NCI-H2227 (cell line): ENCODE measurements at regions not wholly inside any gene's neighbourhood (a gene's known extent, or its start where the extent isn't known, plus 50 kb on each side); places are given as distances from the start of the nearest gene placed in this dataset.
"Not testable (repeated sequence)": the region's sequence is repeated elsewhere in the genome, so short reads cannot be mapped to it uniquely, and the experiment has no call there.

Source experiments
- DNase-seq: peaks from one replicate; lab custom pipeline; 2025; ENCODE audit not compliant: unreplicated experiment; lab: John Stamatoyannopoulos, UW

DNA sequence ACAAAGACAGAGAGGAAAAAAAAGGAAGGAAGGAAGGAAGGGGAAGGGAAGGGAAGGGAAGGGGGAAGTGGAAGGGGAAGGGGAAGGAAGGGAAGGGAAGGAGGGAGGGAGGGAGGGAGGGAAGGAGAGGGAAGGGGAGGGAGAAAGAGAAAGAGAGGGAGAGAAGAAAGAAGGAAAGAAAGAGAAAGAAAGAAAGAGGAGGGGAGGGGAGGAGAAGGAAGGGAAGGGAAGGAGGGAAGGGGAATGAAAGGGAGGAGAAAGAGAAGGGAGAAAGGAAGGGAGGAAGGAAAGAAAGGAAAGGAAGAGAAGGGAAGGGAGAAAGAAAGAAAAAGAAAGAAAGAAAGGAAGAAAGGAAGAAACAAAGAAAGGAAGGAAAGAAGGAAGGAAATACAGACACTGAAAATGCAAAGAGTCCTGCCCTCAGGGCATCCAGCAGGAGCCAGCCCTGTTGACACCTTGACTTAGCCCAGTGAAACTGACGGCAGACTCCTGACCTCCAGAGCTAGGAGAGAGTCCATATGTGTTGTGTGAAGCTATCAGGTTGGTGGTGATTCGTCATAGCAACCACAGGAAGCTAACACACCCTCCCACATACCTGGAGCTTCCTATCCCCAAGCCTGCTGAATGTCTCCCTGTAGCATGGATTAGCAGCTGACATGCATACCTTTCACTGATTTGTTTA lies 58.7 kb upstream of the SULF2 start:
- DNase-seq = no peak

DNA sequence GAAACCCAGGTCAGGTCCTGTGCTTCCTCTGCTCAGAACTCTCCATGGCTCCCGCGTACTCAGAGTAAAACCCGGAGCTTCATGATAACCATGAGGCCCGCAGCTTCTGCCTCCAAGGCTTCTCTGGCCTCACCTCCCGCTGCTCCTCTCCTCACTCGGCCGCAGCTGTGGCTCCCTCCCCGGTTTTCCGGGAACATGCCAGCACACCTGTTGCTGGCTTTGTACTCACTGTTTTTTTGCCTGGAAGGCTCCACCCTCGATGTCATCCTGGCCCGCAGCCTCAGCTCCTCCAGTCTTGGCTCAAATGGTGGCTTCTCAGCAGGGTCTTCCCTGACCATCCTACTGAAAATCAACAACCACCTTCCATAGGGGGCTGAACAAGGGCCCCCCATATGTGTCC lies 57.7 kb upstream of the SULF2 start:
- DNase-seq = not testable (repeated sequence)

DNA sequence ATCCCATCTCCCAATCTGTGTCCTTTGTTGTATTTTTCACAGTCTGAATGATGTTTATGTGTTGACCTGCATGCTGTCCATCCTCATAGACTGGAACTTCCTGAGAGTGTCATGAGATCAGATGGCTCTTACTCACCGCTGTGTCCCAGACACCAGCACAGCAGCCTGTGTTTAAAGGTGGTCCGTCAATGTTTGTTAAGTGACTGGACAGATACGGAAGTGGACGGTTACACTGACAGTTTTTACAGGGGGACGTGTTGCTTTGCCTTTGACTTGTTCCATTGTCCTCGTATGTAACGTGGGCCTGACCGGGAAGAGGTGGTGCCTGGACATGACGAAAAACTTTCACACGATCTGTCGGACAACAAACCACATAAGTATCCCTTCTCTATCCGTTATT lies 56.7 kb upstream of the SULF2 start:
- DNase-seq = not testable (repeated sequence)

DNA sequence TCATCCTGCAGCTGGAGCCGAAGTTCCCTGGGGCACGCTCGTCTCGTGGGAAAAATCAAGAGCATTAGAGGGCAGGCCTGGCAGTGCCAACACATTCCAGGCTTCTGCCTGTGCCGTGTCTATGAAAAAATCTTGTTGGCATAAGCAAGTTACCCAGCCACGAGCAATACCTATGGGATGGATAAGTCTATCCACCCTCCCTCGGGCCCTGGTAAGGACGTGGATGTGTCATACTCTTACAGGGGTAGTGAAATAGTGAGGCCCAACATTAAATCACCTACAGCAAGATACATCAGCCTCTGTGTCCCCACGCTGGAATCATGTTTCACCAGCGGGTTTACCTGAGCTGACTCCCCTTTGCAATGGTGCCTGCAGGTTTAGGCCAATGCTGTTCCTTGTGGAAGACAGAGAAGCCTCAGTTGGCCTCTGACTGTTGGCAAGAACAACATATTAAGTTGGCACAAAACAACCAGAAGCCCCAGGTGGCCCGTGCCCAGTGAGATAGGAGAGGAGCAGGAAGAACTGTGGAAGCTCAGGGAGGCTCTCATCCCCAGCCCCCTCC lies 51.1 kb upstream of the SULF2 start:
- DNase-seq = not testable (repeated sequence)
